Body of pancreas (tissue), 4 donors: ENCODE measurements at regions not wholly inside any gene's neighbourhood (a gene's known extent, or its start where the extent isn't known, plus 50 kb on each side); places are given as distances from the start of the nearest gene placed in this dataset.

Experiments
- POLR2A ChIP-seq, 3 donors: fragments of 450-650 bp; IDR thresholded peaks; one replicate each; pipeline ENCODE4 v1.6.1; 2016; ENCODE audit warnings: antibody characterized with exemption in 3 of 3, mild to moderate bottlenecking in 2 of 3
- TF ChIP-seq, protein P1 (sequence below), 7 experiments: fragments of 450-650 bp in 4 of 7; fragments of 200-600 bp in 3 of 7; sonication (generic) in 3 of 7; IDR thresholded peaks; one replicate each; pipeline ENCODE4 v1.5.1; 2016 to 2019; ENCODE audit warnings: antibody characterized with exemption in 7 of 7

DNA sequence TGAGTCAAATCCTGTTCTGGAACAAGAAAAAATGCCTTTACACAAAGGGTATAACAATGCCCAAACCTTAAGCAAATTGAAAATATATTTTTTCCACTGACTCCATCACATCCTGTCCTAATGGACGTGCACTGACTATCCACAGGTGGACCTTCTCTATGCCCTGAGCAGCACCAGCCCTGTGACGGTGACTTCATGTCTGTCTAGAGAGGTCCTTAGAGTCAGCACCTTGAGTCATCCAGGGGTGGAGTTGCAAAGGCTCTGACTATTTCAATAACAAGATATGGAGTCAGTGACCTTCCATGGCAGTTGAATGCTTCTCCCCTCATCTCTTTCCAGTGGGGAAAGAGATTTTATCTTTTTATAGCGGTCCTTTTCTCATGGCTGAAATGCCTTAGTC lies 78.0 kb downstream of the YIPF5 start:
- TF ChIP-seq, protein P1, sequence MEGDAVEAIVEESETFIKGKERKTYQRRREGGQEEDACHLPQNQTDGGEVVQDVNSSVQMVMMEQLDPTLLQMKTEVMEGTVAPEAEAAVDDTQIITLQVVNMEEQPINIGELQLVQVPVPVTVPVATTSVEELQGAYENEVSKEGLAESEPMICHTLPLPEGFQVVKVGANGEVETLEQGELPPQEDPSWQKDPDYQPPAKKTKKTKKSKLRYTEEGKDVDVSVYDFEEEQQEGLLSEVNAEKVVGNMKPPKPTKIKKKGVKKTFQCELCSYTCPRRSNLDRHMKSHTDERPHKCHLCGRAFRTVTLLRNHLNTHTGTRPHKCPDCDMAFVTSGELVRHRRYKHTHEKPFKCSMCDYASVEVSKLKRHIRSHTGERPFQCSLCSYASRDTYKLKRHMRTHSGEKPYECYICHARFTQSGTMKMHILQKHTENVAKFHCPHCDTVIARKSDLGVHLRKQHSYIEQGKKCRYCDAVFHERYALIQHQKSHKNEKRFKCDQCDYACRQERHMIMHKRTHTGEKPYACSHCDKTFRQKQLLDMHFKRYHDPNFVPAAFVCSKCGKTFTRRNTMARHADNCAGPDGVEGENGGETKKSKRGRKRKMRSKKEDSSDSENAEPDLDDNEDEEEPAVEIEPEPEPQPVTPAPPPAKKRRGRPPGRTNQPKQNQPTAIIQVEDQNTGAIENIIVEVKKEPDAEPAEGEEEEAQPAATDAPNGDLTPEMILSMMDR (IDR thresholded peaks at IDR 0.05): no peak
- TF ChIP-seq POLR2A (IDR thresholded peaks at IDR 0.05): no peak
